ENCODE measurements at regions not wholly inside any gene's neighbourhood (a gene's known extent, or its start where the extent isn't known, plus 50 kb on each side); places are given as distances from the start of the nearest gene placed in this dataset.

DNA sequence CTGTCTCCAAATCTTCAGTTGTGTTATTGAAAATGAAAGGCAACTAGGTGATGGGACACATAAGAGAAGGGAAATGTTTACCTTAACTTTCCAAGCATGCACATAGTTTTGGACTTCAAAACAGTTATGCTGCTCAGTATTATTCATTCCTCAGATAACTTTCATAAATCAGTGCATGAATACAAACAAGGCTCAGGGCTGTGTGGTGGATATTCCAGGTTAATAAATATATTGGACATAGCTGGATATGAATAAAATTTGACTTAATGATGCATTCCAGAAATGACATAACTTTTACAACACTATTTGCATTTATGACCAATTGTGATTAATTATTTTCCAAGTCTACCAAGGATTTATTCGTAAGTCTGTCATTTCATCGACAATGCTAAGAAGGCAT, 301.2 kb upstream of the ZNF804A start:
- no peak overlapping the region for H3K27ac Mint-ChIP-seq (ENCODE audit: unreplicated experiment)
- no peaks in the 10 kb centered on the region for H3K36me3 Mint-ChIP-seq (ENCODE audit: low read depth)
- H3K4me1 Mint-ChIP-seq: no peaks in the 10 kb centered on the region
- TF ChIP-seq, protein P1, sequence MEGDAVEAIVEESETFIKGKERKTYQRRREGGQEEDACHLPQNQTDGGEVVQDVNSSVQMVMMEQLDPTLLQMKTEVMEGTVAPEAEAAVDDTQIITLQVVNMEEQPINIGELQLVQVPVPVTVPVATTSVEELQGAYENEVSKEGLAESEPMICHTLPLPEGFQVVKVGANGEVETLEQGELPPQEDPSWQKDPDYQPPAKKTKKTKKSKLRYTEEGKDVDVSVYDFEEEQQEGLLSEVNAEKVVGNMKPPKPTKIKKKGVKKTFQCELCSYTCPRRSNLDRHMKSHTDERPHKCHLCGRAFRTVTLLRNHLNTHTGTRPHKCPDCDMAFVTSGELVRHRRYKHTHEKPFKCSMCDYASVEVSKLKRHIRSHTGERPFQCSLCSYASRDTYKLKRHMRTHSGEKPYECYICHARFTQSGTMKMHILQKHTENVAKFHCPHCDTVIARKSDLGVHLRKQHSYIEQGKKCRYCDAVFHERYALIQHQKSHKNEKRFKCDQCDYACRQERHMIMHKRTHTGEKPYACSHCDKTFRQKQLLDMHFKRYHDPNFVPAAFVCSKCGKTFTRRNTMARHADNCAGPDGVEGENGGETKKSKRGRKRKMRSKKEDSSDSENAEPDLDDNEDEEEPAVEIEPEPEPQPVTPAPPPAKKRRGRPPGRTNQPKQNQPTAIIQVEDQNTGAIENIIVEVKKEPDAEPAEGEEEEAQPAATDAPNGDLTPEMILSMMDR (conservative IDR thresholded peaks at IDR 0.05): no peak
- H3K9me3 Mint-ChIP-seq: no peaks in the 10 kb centered on the region
- H3K4me3 Mint-ChIP-seq: no peak overlapping the region
- DNase-seq (ENCODE audit: low read depth, low spot score): no peak
- H3K27me3 Mint-ChIP-seq (ENCODE audit: low read depth): peaks cover 5% of the 10 kb centered on the region

DNA sequence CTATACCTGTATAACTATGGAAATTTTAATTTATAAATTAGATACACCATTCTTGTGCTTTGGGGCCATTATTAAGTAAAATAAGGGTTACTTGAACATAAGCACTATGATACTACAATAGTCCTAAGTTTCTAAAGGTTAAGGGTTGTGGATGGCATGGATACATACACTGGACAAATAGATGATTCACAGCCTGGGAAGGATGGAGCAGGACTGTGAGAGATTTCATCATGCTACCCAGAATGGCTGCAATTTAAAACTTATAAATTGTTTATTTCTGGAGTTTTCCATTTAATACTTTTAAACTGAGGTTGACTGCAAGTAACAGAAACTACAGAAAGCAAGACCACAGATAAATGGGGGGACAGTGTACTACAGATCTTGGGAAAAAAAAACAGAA, 295.8 kb upstream of the ZNF804A start:
- TF ChIP-seq, protein P1 (conservative IDR thresholded peaks at IDR 0.05): no peak
- Mint-ChIP-seq H3K27ac (ENCODE audit: unreplicated experiment) (no peak overlapping the region), H3K36me3 (ENCODE audit: low read depth) (no peaks in the 10 kb centered on the region), H3K4me3 (no peak overlapping the region), H3K9me3 (no peaks in the 10 kb centered on the region), H3K4me1 (no peaks in the 10 kb centered on the region), H3K27me3 (ENCODE audit: low read depth) (peaks cover 7% of the 10 kb centered on the region)
- no peak for DNase-seq (ENCODE audit: low read depth, low spot score)

DNA sequence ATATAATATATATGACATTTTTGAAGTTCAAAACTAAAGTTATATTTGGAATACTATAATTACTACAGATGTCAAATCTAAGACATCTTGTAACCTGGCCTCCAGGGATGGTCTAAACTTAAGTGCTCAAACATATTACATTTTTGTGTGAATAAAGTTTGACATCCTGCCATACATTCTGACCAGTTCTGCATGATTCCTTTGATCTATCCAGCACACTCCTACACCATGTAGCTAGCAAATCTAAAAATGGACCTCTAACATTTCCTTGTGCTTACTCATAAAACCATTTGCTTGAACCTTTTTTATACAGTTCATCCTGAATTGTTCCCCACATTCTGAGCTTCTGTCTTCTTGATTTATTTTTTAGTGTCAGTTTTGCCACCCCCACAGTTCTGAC, 294.3 kb upstream of the ZNF804A start:
- TF ChIP-seq, protein P1 (conservative IDR thresholded peaks at IDR 0.05): no peak
- Mint-ChIP-seq H3K27ac (ENCODE audit: unreplicated experiment) (no peak overlapping the region), H3K4me3 (no peak overlapping the region), H3K9me3 (no peaks in the 10 kb centered on the region), H3K4me1 (no peaks in the 10 kb centered on the region), H3K36me3 (ENCODE audit: low read depth) (no peaks in the 10 kb centered on the region), H3K27me3 (ENCODE audit: low read depth) (peaks cover 9% of the 10 kb centered on the region)
- no peak for DNase-seq (ENCODE audit: low read depth, low spot score)

DNA sequence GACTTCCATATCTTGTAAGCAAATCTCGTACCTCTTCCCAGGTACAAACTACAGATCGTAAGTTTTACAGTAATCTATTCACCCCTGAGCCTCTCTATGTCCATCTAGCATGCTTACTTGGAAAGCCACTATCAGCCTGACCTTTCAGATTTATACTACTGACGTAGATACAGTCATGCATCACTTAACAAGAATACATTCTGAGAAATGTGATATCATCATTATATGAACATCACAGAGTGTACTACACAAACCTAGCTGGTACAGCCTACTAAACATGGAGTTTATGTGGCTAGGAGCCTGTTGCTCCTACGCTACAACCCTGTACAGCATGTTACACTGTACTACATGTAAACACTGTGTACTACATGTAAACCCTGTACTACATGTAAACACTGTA, 293.2 kb upstream of the ZNF804A start:
- Mint-ChIP-seq H3K9me3 (no peaks in the 10 kb centered on the region), H3K27ac (ENCODE audit: unreplicated experiment) (no peak overlapping the region), H3K4me3 (no peak overlapping the region), H3K36me3 (ENCODE audit: low read depth) (no peaks in the 10 kb centered on the region), H3K27me3 (ENCODE audit: low read depth) (peaks cover 9% of the 10 kb centered on the region), H3K4me1 (no peaks in the 10 kb centered on the region)
- DNase-seq (ENCODE audit: low read depth, low spot score): no peak
- TF ChIP-seq, protein P1 (conservative IDR thresholded peaks at IDR 0.05): no peak

DNA sequence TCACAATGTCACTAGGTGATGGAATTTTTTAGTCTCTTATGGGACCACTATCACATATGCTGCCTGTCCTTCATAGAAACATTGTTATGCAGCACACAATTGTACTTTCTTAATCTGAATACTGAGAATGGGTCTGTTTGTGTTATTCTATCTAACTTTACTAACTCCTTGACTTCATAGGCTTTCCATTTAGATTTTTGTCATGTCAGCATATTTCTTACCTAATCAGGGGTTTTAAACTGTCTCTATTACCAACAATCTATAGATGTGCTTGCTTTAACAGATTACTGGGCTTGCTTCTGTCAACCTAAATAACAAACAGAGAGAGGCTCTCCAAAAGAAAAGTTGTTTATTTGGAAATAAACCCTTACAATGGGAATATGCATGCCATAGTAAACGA, 289.6 kb upstream of the ZNF804A start:
- Mint-ChIP-seq H3K27ac (ENCODE audit: unreplicated experiment) (no peak overlapping the region), H3K27me3 (ENCODE audit: low read depth) (peaks cover 9% of the 10 kb centered on the region)

More for the DNA sequence above, 289.6 kb upstream of the ZNF804A start:
- no peak overlapping the region for H3K4me3 Mint-ChIP-seq
- no peaks in the 10 kb centered on the region for H3K36me3 Mint-ChIP-seq (ENCODE audit: low read depth)
- TF ChIP-seq, protein P1 (conservative IDR thresholded peaks at IDR 0.05): no peak
- H3K4me1 Mint-ChIP-seq: no peaks in the 10 kb centered on the region
- no peaks in the 10 kb centered on the region for H3K9me3 Mint-ChIP-seq
- no peak for DNase-seq (ENCODE audit: low read depth, low spot score)

Data from neural crest cell (in vitro differentiated cells).